ENCODE measurements at regions not wholly inside any gene's neighbourhood (a gene's known extent, or its start where the extent isn't known, plus 50 kb on each side); places are given as distances from the start of the nearest gene placed in this dataset.

DNA sequence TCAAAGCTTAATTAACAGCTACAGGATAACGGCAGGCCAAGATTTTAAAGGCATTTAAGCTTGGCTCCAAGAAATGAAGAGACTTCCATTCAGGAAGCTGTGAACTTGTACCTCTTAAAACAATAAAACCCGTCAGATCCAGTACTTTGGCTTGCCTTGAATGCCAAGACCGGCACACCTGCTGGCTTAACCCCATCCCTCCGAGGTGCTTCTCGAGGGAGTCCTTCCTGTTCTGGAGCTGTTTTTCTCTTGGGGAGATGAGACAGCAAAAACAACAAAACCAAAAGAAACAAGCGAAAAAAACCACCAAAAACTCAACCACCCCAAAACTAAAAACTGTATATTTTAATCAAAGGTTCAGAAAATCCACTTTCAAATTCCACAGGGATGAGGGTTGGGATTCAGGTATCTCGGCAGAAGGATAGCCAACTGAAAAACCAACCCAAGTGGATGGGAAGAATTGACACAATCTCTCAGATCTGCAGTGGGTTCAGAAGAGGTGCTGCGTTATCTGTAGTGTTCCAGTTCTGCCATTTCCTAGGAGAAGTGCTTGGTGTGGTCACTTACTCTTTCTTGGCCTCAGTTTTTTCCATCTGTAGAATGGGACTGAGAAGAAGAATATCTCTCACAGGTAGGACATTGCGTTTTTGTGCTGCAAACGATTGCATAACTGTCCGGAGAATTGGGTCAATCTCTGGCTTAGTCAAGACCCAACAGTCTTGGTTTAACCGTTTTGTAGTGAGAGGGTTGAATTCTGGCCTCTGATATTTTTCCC is 420.1 kb downstream of the VRK1 start:
- DNase-seq: no peak

GRCh38 chr14:97218274-97218673 is 421.1 kb downstream of the VRK1 start:
- no peak for DNase-seq

GRCh38 chr14:97218691-97219430 is 421.7 kb downstream of the VRK1 start:
- no peak for DNase-seq

- no peak for DNase-seq
Measured at GRCh38 chr14:97219431-97220017, 422.3 kb downstream of the VRK1 start.

GRCh38 chr14:97221572-97222285 is 424.5 kb downstream of the VRK1 start:
- DNase-seq: no peak

GRCh38 chr14:97224016-97224415 is 426.8 kb downstream of the VRK1 start:
- DNase-seq: no peak

DNA sequence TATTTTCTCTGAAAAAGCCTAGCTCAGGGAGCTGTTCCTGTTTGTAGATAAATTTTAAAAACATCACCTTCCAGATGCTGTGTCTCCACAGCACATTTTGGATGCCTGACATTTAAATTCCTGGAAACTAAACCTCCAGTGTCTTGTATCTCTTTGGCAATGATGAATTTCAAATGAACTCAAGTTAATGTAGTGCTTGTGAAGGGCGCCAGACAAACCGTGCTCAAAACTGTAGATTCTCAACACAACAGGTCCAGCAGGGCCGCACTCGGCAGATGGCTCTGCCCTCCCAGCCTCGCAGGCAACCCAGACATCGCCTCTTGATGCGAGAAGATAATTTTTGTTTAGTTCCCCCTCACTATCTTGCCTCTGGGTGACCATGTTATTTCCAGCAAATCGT is 432.9 kb downstream of the VRK1 start:
- DNase-seq: no peak

DNA sequence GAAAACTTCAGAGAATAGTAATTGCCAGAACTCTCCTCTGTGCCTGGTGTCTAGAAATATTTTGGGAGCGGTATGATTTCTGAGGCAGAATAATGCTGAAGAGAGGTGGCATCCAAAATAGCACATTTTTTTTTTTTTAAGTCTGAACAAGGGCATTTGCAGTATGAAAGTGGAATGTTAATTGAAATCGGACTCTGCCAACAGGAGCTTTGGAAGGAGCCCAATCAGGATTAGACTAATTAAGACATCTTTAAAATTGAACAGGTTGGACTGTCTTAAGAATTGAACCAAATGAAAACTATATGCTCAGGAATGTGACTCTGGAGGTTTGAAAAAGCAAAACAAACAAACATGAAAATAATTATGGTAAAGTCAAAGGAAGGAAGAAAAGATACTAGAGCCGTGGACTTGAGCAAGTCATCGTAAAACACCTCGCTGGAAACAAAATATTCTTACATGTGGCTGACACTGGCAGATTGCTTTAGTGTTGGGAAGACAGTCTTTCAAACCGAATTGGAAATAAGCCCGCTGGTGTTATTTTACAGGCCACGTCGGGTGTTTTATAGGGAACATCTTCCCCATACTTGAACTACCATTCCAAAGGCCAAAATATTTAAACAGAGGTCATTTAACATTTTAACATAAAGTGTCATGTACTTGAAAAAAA is 436.3 kb downstream of the VRK1 start:
- no peak for DNase-seq

- no peak for DNase-seq
Measured at GRCh38 chr14:97246648-97247047, 449.5 kb downstream of the VRK1 start.

- DNase-seq: no peak
Measured at GRCh38 chr14:97248973-97249372, 451.8 kb downstream of the VRK1 start.

- no peak for DNase-seq
Measured at GRCh38 chr14:97250931-97251330, 453.7 kb downstream of the VRK1 start.

DNA sequence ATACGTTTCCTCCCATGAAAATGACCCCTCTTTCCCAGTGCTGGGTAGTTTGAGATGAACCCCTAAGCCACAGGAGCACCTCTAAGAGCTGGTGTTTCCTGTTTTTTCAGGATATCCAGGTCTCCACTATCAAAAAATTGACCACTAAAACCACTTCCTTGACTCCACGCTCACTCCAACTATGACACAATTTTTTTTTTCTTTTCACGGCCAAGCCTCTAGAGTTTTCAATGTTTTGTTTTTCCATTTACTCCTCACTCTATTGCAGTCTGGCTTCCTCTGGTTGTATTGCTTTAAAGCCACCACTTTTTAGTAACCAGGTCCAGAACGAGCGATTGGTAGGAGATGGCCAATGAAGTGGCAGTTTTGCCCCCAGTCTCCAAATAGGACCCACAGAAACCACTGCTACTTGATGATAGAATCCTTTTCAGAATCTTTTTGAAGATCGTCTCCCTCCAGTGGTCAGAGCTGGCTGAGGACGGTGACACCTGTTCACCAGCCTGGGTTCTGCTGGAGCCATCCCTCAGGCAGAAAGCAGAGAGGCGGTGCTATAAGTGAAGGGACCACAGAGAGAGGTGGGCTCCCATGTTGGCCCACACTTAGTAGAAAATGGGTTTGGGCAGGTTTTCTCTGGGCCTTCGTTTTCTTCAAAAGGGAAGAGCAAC is 454.4 kb downstream of the VRK1 start:
- DNase-seq: peak in 1 of 2 experiments; percentile 8

- DNase-seq: peak; percentile 23 to 37
Measured at GRCh38 chr14:97253756-97254155, 456.6 kb downstream of the VRK1 start.

- no peak for DNase-seq
Measured at GRCh38 chr14:97262336-97262735, 465.2 kb downstream of the VRK1 start.

DNA sequence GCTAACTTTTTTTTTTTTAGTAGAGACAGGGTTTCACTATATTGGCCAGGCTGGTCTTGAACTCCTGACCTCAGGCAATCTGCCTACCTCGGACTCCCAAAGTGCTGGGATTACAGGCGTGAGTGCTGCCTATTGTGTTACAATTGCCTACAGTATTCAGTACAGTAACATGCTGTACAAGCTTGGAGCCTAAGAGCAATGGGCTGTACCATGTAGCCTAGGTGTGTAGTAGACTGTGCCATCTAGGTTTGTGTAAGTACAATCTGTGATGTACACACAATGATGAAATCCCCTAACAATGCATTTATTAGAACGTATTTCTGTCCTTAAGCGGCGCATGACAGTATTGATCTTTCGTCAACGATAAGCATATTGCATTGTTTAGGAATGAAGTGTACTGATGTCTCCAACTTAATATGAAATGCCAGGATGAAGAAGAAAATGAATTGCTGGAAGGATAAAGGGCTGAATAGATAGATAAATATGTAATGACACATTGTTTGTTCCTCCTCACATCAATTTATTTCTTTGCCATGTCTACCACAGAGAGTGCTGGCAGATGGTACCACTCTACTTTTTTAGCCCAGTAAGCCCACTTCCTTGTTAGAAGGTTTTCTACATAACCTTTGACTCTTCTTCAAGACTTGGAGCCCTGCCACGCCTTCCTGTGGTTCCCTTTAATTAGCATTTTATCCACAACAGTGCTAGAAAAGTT is 467.5 kb downstream of the VRK1 start:
- no peak for DNase-seq

DNA sequence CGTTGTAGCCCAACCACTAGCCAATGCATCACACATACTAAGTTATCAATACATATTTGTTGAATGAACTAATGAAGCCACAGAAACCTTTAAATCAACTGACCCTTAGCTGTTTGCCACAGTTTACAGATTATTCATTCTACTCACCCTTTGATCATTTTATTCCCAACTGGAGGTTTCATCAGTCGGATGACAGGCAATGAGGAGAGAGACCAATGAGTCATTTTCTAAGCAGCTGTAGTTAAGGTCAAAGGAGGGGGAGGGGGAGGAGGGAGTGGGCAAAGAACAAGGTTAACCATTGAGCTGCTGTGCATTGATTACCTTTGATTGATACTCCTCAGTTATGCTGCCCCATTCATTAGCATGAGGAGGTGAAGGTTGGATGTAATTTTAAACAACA is 469.5 kb downstream of the VRK1 start:
- DNase-seq: no peak

DNA sequence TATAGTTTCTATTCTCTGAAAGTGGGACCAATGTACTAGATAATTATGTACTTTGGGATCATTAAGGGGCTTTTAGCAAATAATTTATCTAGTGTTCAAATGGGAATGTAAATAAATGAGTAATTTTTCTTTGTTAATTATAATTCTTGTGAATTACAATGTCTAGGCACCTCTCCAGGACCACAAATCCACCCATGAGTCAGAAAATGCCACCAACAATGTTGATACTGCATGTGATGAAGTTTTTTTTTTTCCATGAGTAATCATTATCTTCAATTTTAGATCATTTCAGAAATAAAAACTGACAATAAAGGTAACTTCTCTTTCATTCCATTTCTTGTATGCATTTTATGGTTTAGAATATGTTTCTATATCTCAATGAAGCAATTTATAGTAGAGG is 470.3 kb downstream of the VRK1 start:
- no peak for DNase-seq

DNA sequence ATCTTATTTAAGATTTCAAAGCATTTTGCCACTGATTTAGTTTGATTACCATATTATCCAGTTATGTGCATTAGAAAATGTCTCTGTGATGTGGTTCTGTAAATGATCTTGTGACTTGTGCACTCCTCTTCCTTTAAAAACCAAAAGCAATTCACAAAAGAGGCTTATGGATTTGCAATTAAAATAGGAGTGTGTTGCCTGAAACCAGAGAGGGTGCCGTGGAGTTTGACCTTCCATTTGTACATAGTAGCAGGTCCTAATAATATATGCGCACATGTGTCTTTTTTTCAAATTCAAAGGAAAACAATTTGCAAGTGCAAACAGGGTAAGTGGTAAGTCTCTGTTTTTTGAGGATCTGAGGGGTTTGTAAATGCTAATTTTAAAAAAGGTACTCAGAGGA is 470.9 kb downstream of the VRK1 start:
- no peak for DNase-seq

GRCh38 chr14:97270308-97270707 is 473.1 kb downstream of the VRK1 start:
- DNase-seq: no peak

DNA sequence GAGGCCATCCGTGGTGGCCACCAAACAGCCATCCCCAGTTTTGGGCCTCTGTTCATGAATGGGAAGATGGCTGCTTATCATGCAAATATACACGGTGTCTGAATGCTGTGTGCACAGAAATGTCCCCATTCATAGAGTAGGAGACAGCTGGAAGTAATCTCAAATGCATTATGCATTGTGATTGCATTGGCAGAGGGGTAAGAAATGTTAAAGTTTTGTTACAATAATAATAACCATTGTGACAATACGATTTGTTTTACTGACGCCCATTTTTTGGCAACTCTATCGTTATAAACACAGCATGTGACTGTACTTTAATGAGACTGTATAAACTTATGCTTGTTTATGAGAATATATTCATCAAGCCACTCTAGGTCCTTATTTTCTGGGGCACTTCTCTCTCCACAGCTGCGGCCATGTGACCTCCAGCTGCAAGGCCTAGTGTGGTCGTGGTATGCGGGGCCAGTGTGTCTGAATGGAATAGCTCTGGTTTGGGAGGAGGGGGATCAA is 474.3 kb downstream of the VRK1 start:
- no peak for DNase-seq

DNA sequence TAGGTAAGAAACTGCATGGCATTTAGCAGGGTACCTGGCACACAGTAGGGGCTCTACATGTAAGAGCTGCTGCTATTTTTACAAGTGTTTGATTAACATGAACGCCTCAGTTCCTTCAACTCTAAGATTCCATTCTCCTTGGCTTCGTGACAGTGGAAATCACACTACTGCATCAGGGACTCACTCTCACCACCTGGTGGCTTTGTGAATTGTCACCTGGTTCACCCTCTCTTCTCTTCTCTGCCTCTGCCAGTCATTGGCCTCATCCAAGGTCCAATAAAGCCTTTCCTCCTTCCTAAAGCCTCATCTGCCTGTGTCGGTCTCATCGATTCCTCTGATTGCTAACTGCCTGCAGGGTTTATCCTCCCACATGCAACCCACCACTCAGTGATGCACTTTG is 476.4 kb downstream of the VRK1 start:
- no peak for DNase-seq

Measured in Kasumi-1 (cell line).